Motor neuron (in vitro differentiated cells): ENCODE measurements at regions not wholly inside any gene's neighbourhood (a gene's known extent, or its start where the extent isn't known, plus 50 kb on each side); places are given as distances from the start of the nearest gene placed in this dataset.

Experiments used
- ATAC-seq, 8 experiments: fragments of 200-7000 bp; cut with Tn5 transposase; replicated peaks in 6 of 8; 2 replicates each; pipeline ENCODE4 v1.8.0; 2021; ENCODE audit warnings: mild to moderate bottlenecking in 8 of 8, moderate library complexity in 8 of 8
- H3K27ac ChIP-seq, 2 donors: fragments of 250-450 bp; sonication (Bioruptor Pico); 2 replicates each; pipeline ENCODE4 v1.9.0; 2021; ENCODE audit warnings: antibody characterized with exemption in 2 of 2, mild to moderate bottlenecking in 2 of 2, moderate library complexity in 1 of 2
- H3K4me1 ChIP-seq, 2 donors: fragments of 250-450 bp; sonication (Bioruptor Pico); replicated peaks in 1 of 2; 2 replicates each; pipeline ENCODE4 v1.6.1; 2021; ENCODE audit warnings: antibody characterized with exemption in 2 of 2, mild to moderate bottlenecking in 2 of 2, moderate library complexity in 1 of 2
- H3K4me3 ChIP-seq, 5 donors: fragments of 250-450 bp; sonication (Bioruptor Pico); 2 replicates each; pipeline ENCODE4 v1.9.0; 2021; ENCODE audit warnings: antibody characterized with exemption in 5 of 5, mild to moderate bottlenecking in 5 of 5, moderate library complexity in 4 of 5
- WGBS, 10 experiments: fragments of 450-650 bp; shearing (Covaris generic); methylation state at CpG; one replicate each; pipeline ENCODE4 v1.0.0; 2022; 5-methylcytosine and 5-hydroxymethylcytosine counted together
- in situ Hi-C, 9 experiments: fragments of 400-800 bp; cut with MboI; loops; one replicate each; pipeline ENCODE4 v1.15.0; 2021; ENCODE audit warnings: low sequenced_read_pairs in 9 of 9, low pct_unique_long_range_greater_than_20kb in 2 of 9; ENCODE audit not compliant: unreplicated experiment in 9 of 9

- Histone ChIP-seq H3K27ac (no peak overlapping the region), H3K4me3 (no peak overlapping the region), H3K4me1 (peaks cover 0 to 6% of the 10 kb centered on the region in 2 donors)
- in situ Hi-C loops: loop anchor here in 6 of 9 experiments (25.0 kb wide), 3 partner anchors 338 to 988 kb away; partner anchors contain the start of gene URAD (in 4 of the 6)
- WGBS, 10 experiments: 40 to 92% (median 71%) methylated on average over 1 to 7 of the region's 7 CpGs; no CpG with 5 or more reads in 1 of the 10 experiments
- ATAC-seq: no peak
Observed at GRCh38 chr13:26999499-26999898, 172.1 kb downstream of the USP12 start.

- ATAC-seq: no peak
- 8 to 100% (median 60%) methylated on average over 1 to 8 of the region's 8 CpGs; no CpG with 5 or more reads in 1 of the 10 experiments for WGBS, 10 experiments
- in situ Hi-C loops: loop anchor here in 6 of 9 experiments (25.0 kb wide), 3 partner anchors 339 to 989 kb away; partner anchors contain the start of gene URAD (in 4 of the 6)
- H3K4me1 ChIP-seq: peaks cover under 1 to 6% of the 10 kb centered on the region in 2 donors
- no peak overlapping the region for H3K4me3 ChIP-seq
- no peak overlapping the region for H3K27ac ChIP-seq
Observed at GRCh38 chr13:26998292-26998691, 173.3 kb downstream of the USP12 start.

- no peak for ATAC-seq
- H3K27ac ChIP-seq: no peak overlapping the region
- H3K4me1 ChIP-seq: peaks cover 5 to 10% of the 10 kb centered on the region in 2 donors
- H3K4me3 ChIP-seq: no peak overlapping the region
- in situ Hi-C loops: loop anchor here in 6 of 9 experiments (25.0 kb wide), 3 partner anchors 340 to 990 kb away; partner anchors contain the start of gene URAD (in 4 of the 6)
- WGBS, 10 experiments: 20 to 100% (median 89%) methylated on average over 1 to 4 of the region's 6 CpGs; no CpG with 5 or more reads in 2 of the 10 experiments
Observed at GRCh38 chr13:26996965-26997752, 174.5 kb downstream of the USP12 start.

- H3K4me3 ChIP-seq: no peak overlapping the region
- in situ Hi-C loops: loop anchor here in 6 of 9 experiments (25.0 kb wide), 3 partner anchors 342 to 992 kb away; partner anchors contain the start of gene URAD (in 4 of the 6)
- no peak overlapping the region for H3K27ac ChIP-seq
- 68 to 100% (median 94%) methylated on average over 1 to 3 of the region's 3 CpGs; no CpG with 5 or more reads in 2 of the 10 experiments for WGBS, 10 experiments
- H3K4me1 ChIP-seq: peaks cover 5 to 10% of the 10 kb centered on the region in 2 donors
- ATAC-seq: peak in 1 of 8 experiments; percentile 58
Observed at GRCh38 chr13:26995159-26995558, 176.5 kb downstream of the USP12 start.

GRCh38 chr13:26993780-26994179 lies 177.8 kb downstream of the USP12 start:
- Histone ChIP-seq H3K27ac (no peak overlapping the region), H3K4me3 (no peak overlapping the region), H3K4me1 (peaks cover 5 to 7% of the 10 kb centered on the region in 2 donors)
- in situ Hi-C loops: loop anchor here in 6 of 9 experiments (25.0 kb wide), 3 partner anchors 344 to 994 kb away; partner anchors contain the start of gene URAD (in 4 of the 6)
- 0 to 100% (median 92%) methylated on average over 1 to 2 of the region's 3 CpGs; no CpG with 5 or more reads in 3 of the 10 experiments for WGBS, 10 experiments
- no peak for ATAC-seq

- in situ Hi-C loops: loop anchor here in 6 of 9 experiments (25.0 kb wide), 3 partner anchors 344 to 994 kb away; partner anchors contain the start of gene URAD (in 4 of the 6)
- Histone ChIP-seq H3K4me3 (no peak overlapping the region), H3K27ac (peak overlapping the region in 1 of 2 donors; percentile 36), H3K4me1 (peaks cover 4 to 5% of the 10 kb centered on the region in 2 donors)
- 40 to 100% (median 74%) methylated on average over 1 to 3 of the region's 4 CpGs; no CpG with 5 or more reads in 5 of the 10 experiments for WGBS, 10 experiments
- ATAC-seq: peak in 1 of 8 experiments; percentile 52
Observed at GRCh38 chr13:26992951-26993719, 178.5 kb downstream of the USP12 start.

- no peak overlapping the region for H3K4me3 ChIP-seq
- peak in 1 of 8 experiments; percentile 30 for ATAC-seq
- 64 to 90% (median 80%) methylated on average over 1 to 5 of the region's 12 CpGs; no CpG with 5 or more reads in 5 of the 10 experiments for WGBS, 10 experiments
- in situ Hi-C loops: loop anchor here in 6 of 9 experiments (25.0 kb wide), 3 partner anchors 346 to 996 kb away; partner anchors contain the start of gene URAD (in 4 of the 6)
- H3K27ac ChIP-seq: no peak overlapping the region
- peaks cover 4 to 5% of the 10 kb centered on the region in 2 donors for H3K4me1 ChIP-seq
Observed at GRCh38 chr13:26991508-26992181, 180.0 kb downstream of the USP12 start.

GRCh38 chr13:26989957-26990713 lies 181.5 kb downstream of the USP12 start:
- Histone ChIP-seq H3K27ac (no peak overlapping the region), H3K4me1 (peaks cover 4 to 5% of the 10 kb centered on the region in 2 donors), H3K4me3 (no peak overlapping the region)
- WGBS, 10 experiments: 78 to 100% (median 91%) methylated on average over 1 to 10 of the region's 16 CpGs; no CpG with 5 or more reads in 6 of the 10 experiments
- ATAC-seq: no peak
- in situ Hi-C loops: loop anchor here in 8 of 9 experiments (5.0 to 25.0 kb wide), 6 partner anchors 347 to 997 kb away; partner anchors contain the start of gene URAD (in 4 of the 8)

GRCh38 chr13:26989261-26989956 lies 182.2 kb downstream of the USP12 start:
- ATAC-seq: no peak
- Histone ChIP-seq H3K27ac (no peak overlapping the region), H3K4me1 (peaks cover 4 to 5% of the 10 kb centered on the region in 2 donors), H3K4me3 (no peak overlapping the region)
- 0 to 100% (median 69%) methylated on average over 1 to 6 of the region's 15 CpGs; no CpG with 5 or more reads in 2 of the 10 experiments for WGBS, 10 experiments
- in situ Hi-C loops: loop anchor here in 8 of 9 experiments (5.0 to 25.0 kb wide), 6 partner anchors 348 to 998 kb away; partner anchors contain the start of gene URAD (in 4 of the 8)

GRCh38 chr13:26988059-26988769 lies 183.4 kb downstream of the USP12 start:
- H3K4me3 ChIP-seq: no peak overlapping the region
- WGBS, 10 experiments: 20 to 100% (median 59%) methylated on average over 1 to 6 of the region's 6 CpGs; no CpG with 5 or more reads in 3 of the 10 experiments
- peaks cover 4% of the 10 kb centered on the region in 2 donors for H3K4me1 ChIP-seq
- no peak overlapping the region for H3K27ac ChIP-seq
- in situ Hi-C loops: loop anchor here in 8 of 9 experiments (5.0 to 25.0 kb wide), 6 partner anchors 349 to 999 kb away; partner anchors contain the start of gene URAD (in 4 of the 8)
- ATAC-seq: peak in 1 of 8 experiments; percentile 42
